Natural killer cell (primary cell): ENCODE measurements at regions not wholly inside any gene's neighbourhood (a gene's known extent, or its start where the extent isn't known, plus 50 kb on each side); places are given as distances from the start of the nearest gene placed in this dataset.

ENCODE experiments used
- ATAC-seq, 3 donors: fragments of 150-1000 bp in 2 of 3; fragments of 200-7000 bp in 1 of 3; cut with Tn5 transposase; 1 replicate in 1 of 3; 2 replicates in 2 of 3; pipeline ENCODE4 v1.10.0; 2021; ENCODE audit warnings: mild to moderate bottlenecking in 2 of 3, moderate library complexity in 2 of 3
- DNase-seq, 2 donors: peaks; one replicate each; pipeline versions ENCODE4 v3.0.0 to v3.0.0-alpha.2; 2013 to 2021; ENCODE audit warnings: mixed read lengths in 1 of 2
- H3K27ac ChIP-seq: one replicate; pipeline ENCODE4 v1.5.1; 2013; ENCODE audit warnings: mild to moderate bottlenecking, low read length
- H3K27me3 ChIP-seq: one replicate; pipeline ENCODE4 v1.6.1; 2013; ENCODE audit warnings: low read length; ENCODE audit not compliant: control insufficient read depth, insufficient read depth
- H3K36me3 ChIP-seq: one replicate; pipeline ENCODE4 v1.6.1; 2013; ENCODE audit warnings: low read length; ENCODE audit not compliant: control insufficient read depth, insufficient read depth
- H3K4me1 ChIP-seq: one replicate; pipeline ENCODE4 v1.6.1; 2013; ENCODE audit warnings: low read length; ENCODE audit not compliant: control insufficient read depth, insufficient read depth
- H3K4me3 ChIP-seq: one replicate; pipeline ENCODE4 v1.5.1; 2013; ENCODE audit warnings: low read length
- H3K9me3 ChIP-seq: one replicate; pipeline ENCODE4 v1.6.1; 2013; ENCODE audit warnings: low read length; ENCODE audit not compliant: control insufficient read depth, insufficient read depth
- H3K27ac Mint-ChIP-seq, 2 donors: one replicate each; pipeline ENCODE4 v1.8.0; 2022; ENCODE audit warnings: mild to moderate bottlenecking in 2 of 2, mixed read lengths in 2 of 2, moderate library complexity in 1 of 2
- H3K27me3 Mint-ChIP-seq, 2 donors: one replicate each; pipeline ENCODE4 v1.8.0; 2022; ENCODE audit warnings: low read depth in 2 of 2, mixed read lengths in 2 of 2
- H3K36me3 Mint-ChIP-seq: one replicate; pipeline ENCODE4 v1.8.0; 2022; ENCODE audit warnings: mixed read lengths
- H3K4me1 Mint-ChIP-seq, 2 donors: one replicate each; pipeline ENCODE4 v1.8.0; 2022; ENCODE audit warnings: mixed read lengths in 2 of 2
- H3K4me3 Mint-ChIP-seq: one replicate; pipeline ENCODE4 v1.8.0; 2022; ENCODE audit warnings: mild to moderate bottlenecking, moderate library complexity, mixed read lengths
- H3K9me3 Mint-ChIP-seq, 2 donors: one replicate each; pipeline ENCODE4 v1.8.0; 2022; ENCODE audit warnings: mixed read lengths in 2 of 2
- CTCF ChIP-seq: fragments of 200-600 bp; IDR thresholded peaks from one replicate; pipeline ENCODE4 v1.8.0; 2022; ENCODE audit warnings: antibody characterized with exemption
- WGBS: methylation state at CpG from one replicate; pipeline ENCODE4 v1.1.7; 2013; ENCODE audit warnings: missing lambda C conversion rate; ENCODE audit not compliant: insufficient coverage; 5-methylcytosine and 5-hydroxymethylcytosine counted together
- intact Hi-C: fragments of 100-400 bp; cut with micrococcal nuclease; formaldehyde crosslinking; loops from one replicate; pipeline ENCODE4 v1.14.2; 2022

- ATAC-seq (no peak), DNase-seq (no peak)
- Histone ChIP-seq H3K4me3 (no peak overlapping the region), H3K9me3 (no peaks in the 10 kb centered on the region), H3K27ac (no peak overlapping the region), H3K4me1 (no peaks in the 10 kb centered on the region), H3K36me3 (no peaks in the 10 kb centered on the region), H3K27me3 (no peaks in the 10 kb centered on the region)
- no peaks in the 10 kb centered on the region for H3K4me1 Mint-ChIP-seq
- intact Hi-C loops = no loop called here
- peaks cover 0 to 8% of the 10 kb centered on the region in 2 donors for H3K9me3 Mint-ChIP-seq
- no CpG with 5 or more reads among the region's 1 CpG for WGBS
- TF ChIP-seq CTCF = no peak
- no peak overlapping the region for H3K27ac Mint-ChIP-seq
- H3K36me3 Mint-ChIP-seq = no peaks in the 10 kb centered on the region
- H3K4me3 Mint-ChIP-seq = no peak overlapping the region
- H3K27me3 Mint-ChIP-seq = no peaks in the 10 kb centered on the region
Observed at GRCh38 chr12:33967760-33968159, 54.5 kb upstream of the ALG10 start.
